Parathyroid adenoma (tissue), 2 donors: ENCODE measurements at regions not wholly inside any gene's neighbourhood (a gene's known extent, or its start where the extent isn't known, plus 50 kb on each side); places are given as distances from the start of the nearest gene placed in this dataset.

ENCODE experiments used
- H2AFZ ChIP-seq: fragments of 300-600 bp; sonication (generic); one replicate; pipeline ENCODE4 v1.7.0; 2017; ENCODE audit warnings: antibody characterized with exemption, mild to moderate bottlenecking
- H3K27ac ChIP-seq: fragments of 300-600 bp; sonication (generic); one replicate; pipeline ENCODE4 v1.7.0; 2017
- H3K27me3 ChIP-seq: fragments of 300-600 bp; sonication (generic); one replicate; pipeline ENCODE4 v1.7.0; 2017; ENCODE audit warnings: low read length; ENCODE audit not compliant: control insufficient read depth, insufficient read depth
- H3K36me3 ChIP-seq: fragments of 300-600 bp; sonication (generic); one replicate; pipeline ENCODE4 v1.7.0; 2017; ENCODE audit warnings: low read length; ENCODE audit not compliant: control insufficient read depth, insufficient read depth
- H3K4me1 ChIP-seq: fragments of 300-600 bp; sonication (generic); one replicate; pipeline ENCODE4 v1.7.0; 2017; ENCODE audit warnings: control low read depth
- H3K4me2 ChIP-seq: fragments of 300-600 bp; sonication (generic); one replicate; pipeline ENCODE4 v1.7.0; 2017; ENCODE audit warnings: low read length
- H3K4me3 ChIP-seq: fragments of 300-600 bp; sonication (generic); one replicate; pipeline ENCODE4 v1.7.0; 2017; ENCODE audit warnings: low read depth, low read length
- H3K79me2 ChIP-seq: fragments of 300-600 bp; sonication (generic); one replicate; pipeline ENCODE4 v1.7.0; 2017; ENCODE audit warnings: control low read depth
- H3K9ac ChIP-seq: fragments of 300-600 bp; sonication (generic); one replicate; pipeline ENCODE4 v1.7.0; 2017; ENCODE audit warnings: mild to moderate bottlenecking
- H3K9me3 ChIP-seq: fragments of 300-600 bp; sonication (generic); one replicate; pipeline ENCODE4 v1.7.0; 2017; ENCODE audit warnings: low read length; ENCODE audit not compliant: control insufficient read depth
- TF ChIP-seq, protein P1 (sequence below): fragments of 300-600 bp; sonication (generic); IDR thresholded peaks from one replicate; pipeline ENCODE4 v1.7.0; 2017; ENCODE audit warnings: antibody characterized with exemption, mild to moderate bottlenecking
- donor health status: primary hyperparathyroidism.

DNA sequence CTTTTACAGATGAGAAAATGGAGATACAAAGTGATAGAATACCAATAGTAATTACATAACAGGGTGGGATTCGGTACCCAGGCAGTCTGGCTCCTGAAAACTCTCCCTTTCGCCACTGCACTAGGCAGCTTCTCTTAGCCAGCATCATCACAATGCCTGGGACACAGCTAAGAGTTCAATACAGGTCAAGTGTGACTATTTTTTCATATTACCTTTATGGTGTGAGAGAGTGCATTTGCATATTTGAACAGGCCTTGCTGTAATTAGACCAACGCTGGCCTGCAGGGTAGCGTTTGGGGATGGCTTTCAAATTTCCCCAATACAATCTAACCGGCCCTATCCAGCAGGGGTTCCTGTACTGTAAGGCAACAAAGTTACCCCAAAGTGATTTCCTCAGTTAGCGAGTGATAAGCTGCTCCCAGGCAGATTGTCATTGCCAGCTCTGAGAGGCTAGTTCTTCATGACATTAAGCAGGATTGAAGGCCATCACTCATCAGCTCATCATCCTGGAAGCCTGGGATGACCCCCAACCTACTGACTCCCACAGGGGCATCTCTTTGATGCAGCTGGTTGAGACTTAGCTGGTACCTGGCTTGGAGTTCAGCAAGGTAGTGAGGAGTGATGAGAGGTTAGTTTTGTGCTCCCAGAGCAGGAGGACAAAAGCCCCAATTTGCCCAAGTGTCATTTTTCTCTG, 836.8 kb upstream of the LCORL start:
- Histone ChIP-seq H3K4me1 (no peaks in the 10 kb centered on the region), H3K4me2 (no peak overlapping the region), H2AFZ (no peak overlapping the region), H3K79me2 (no peaks in the 10 kb centered on the region), H3K9ac (no peak overlapping the region), H3K27me3 (no peaks in the 10 kb centered on the region), H3K27ac (no peak overlapping the region), H3K9me3 (no peaks in the 10 kb centered on the region), H3K4me3 (no peak overlapping the region), H3K36me3 (no peaks in the 10 kb centered on the region)
- TF ChIP-seq, protein P1, sequence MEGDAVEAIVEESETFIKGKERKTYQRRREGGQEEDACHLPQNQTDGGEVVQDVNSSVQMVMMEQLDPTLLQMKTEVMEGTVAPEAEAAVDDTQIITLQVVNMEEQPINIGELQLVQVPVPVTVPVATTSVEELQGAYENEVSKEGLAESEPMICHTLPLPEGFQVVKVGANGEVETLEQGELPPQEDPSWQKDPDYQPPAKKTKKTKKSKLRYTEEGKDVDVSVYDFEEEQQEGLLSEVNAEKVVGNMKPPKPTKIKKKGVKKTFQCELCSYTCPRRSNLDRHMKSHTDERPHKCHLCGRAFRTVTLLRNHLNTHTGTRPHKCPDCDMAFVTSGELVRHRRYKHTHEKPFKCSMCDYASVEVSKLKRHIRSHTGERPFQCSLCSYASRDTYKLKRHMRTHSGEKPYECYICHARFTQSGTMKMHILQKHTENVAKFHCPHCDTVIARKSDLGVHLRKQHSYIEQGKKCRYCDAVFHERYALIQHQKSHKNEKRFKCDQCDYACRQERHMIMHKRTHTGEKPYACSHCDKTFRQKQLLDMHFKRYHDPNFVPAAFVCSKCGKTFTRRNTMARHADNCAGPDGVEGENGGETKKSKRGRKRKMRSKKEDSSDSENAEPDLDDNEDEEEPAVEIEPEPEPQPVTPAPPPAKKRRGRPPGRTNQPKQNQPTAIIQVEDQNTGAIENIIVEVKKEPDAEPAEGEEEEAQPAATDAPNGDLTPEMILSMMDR: no peak

DNA sequence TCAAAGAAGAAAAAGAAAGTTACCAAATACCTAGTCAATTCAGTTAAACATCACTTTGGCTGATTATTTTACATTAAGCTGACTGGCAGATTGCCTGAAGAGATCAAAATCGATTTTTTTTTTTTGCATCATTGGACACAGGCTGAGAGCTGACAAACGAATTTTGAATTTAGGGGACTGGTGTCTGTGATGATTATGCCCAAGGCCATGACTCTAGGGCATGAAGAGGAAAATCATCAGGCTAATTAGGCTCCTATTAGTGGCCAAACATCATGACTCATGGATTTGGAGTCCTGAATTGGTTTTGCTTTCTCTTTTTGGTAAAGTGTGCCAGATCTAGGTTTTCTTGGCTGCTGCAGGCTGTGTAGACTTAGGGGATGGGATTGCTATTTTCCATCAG, 829.3 kb upstream of the LCORL start:
- Histone ChIP-seq H3K4me1 (no peaks in the 10 kb centered on the region), H3K27ac (no peak overlapping the region)

DNA sequence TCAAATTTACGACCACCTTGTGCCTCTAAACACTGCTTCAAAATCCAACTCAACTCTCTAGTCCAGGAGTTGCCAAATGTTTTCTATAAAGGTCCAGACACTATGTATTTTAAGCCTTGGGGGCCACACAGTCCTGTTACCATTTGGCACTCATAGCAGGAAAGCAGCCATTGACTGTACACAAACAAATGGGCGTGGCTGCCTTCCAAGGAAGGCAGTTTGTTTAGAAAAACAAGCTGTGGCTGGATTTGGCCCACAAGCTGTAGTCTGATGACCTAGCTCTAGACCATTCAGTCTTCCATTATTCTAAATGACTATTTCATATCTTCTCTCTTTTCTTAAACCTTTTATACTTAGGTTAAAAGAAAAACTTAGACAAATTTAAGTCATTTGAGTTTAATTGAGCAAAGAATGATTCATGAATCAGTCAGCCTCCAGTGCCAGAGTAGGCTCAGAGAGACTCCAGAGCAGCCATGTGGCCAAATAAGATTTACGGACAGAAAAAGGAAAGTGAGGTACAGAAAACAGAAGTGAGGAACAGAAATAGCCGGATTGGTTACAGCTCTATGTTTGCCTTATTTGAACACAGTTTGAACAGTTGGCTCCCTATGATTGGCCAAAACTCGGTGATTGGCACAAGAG, 825.8 kb upstream of the LCORL start:
- Histone ChIP-seq H3K27ac (no peak overlapping the region), H3K4me3 (no peak overlapping the region), H3K36me3 (no peaks in the 10 kb centered on the region), H3K9ac (no peak overlapping the region), H3K4me1 (no peaks in the 10 kb centered on the region), H3K27me3 (no peaks in the 10 kb centered on the region), H3K9me3 (no peaks in the 10 kb centered on the region), H3K79me2 (no peaks in the 10 kb centered on the region), H3K4me2 (no peak overlapping the region), H2AFZ (no peak overlapping the region)
- TF ChIP-seq, protein P1: no peak

More for the DNA sequence above, 829.3 kb upstream of the LCORL start:
- Histone ChIP-seq H3K9me3 (no peaks in the 10 kb centered on the region), H3K9ac (no peak overlapping the region), H2AFZ (no peak overlapping the region), H3K27me3 (no peaks in the 10 kb centered on the region), H3K36me3 (no peaks in the 10 kb centered on the region), H3K79me2 (no peaks in the 10 kb centered on the region), H3K4me2 (no peak overlapping the region), H3K4me3 (no peak overlapping the region)
- TF ChIP-seq, protein P1: no peak

DNA sequence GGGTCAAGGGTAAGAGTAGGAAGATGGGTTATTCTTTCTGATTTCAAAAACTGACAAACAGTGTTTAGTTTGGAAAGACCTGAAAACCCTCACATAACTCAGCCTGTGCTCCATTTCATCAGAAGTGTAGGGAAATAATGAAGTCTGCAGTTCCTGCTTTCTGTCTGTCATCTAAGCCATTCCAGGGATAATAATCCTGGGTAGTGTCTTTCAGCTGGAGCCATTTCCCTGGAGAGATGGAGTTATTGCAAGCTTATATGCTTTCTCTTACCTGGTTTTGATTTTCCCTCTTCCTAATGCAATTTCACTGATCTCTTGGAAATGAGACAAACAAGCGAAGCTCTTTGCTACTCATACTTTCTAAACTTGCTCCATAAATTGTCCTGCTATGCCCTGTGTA, 824.8 kb upstream of the LCORL start:
- no peak overlapping the region for H3K27ac ChIP-seq
- no peaks in the 10 kb centered on the region for H3K9me3 ChIP-seq
- no peak overlapping the region for H3K4me2 ChIP-seq
- H3K4me1 ChIP-seq: no peaks in the 10 kb centered on the region
- H3K79me2 ChIP-seq: no peaks in the 10 kb centered on the region
- no peak overlapping the region for H2AFZ ChIP-seq
- TF ChIP-seq, protein P1: no peak
- no peaks in the 10 kb centered on the region for H3K36me3 ChIP-seq
- H3K4me3 ChIP-seq: no peak overlapping the region
- H3K27me3 ChIP-seq: no peaks in the 10 kb centered on the region
- no peak overlapping the region for H3K9ac ChIP-seq

DNA sequence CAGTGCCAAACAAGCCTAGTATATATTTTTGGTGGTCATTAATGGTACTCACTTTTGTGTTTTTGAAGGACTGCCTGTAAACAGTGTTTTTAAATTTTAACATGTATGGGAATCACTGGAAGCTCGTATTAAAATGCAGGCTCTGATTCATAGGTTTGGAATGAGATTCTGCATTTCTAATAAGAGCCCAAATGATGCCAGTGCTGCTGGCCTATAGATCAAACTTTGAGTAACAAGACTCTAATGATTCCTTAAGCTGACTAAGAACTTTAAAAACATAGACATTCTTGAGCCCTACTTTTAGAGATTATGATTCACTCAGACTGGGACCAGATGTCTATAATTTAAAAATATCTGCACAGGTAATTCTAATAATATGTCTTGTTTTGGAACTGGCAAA, 823.2 kb upstream of the LCORL start:
- no peaks in the 10 kb centered on the region for H3K79me2 ChIP-seq

More for the DNA sequence above, 823.2 kb upstream of the LCORL start:
- Histone ChIP-seq H3K4me3 (no peak overlapping the region), H3K9me3 (no peaks in the 10 kb centered on the region), H3K27ac (no peak overlapping the region), H3K27me3 (no peaks in the 10 kb centered on the region), H3K4me1 (no peaks in the 10 kb centered on the region), H3K36me3 (no peaks in the 10 kb centered on the region), H3K4me2 (no peak overlapping the region), H2AFZ (no peak overlapping the region), H3K9ac (no peak overlapping the region)
- TF ChIP-seq, protein P1: no peak
